ENCODE measurements at regions not wholly inside any gene's neighbourhood (a gene's known extent, or its start where the extent isn't known, plus 50 kb on each side); places are given as distances from the start of the nearest gene placed in this dataset.

DNA sequence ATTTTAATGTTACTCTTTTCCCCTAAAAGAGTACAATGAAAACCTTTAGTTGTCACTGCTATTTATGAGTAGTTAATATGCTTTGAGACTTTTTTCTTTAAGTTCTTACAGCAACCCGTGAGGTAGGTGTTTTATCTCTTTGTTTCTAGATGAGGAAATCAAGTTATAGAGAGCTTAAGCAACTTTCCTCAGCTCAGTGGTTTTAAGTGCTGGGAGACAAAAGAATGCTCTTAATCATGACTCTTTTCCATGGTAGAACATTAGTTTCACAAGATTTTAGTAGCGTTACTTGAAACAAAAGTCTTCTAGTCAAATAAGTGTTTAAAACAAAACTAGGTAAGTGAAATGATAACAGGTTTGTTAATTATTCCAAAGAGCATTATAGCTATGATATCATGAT is 354.7 kb upstream of the PITX2 start:
- no peaks in the 10 kb centered on the region for H3K36me3 ChIP-seq (ENCODE audit: control insufficient read depth in 2 of 2, insufficient read depth in 2 of 2, low read length in 1 of 2)
- no peaks in the 10 kb centered on the region for H3K4me1 ChIP-seq (ENCODE audit: control insufficient read depth in 2 of 2, insufficient read depth in 2 of 2, low read length in 1 of 2)
- no peak overlapping the region for H3K4me3 ChIP-seq (ENCODE audit: low read depth in 1 of 2, low read length in 2 of 2)
- no peak overlapping the region for H3K27ac ChIP-seq (ENCODE audit: low read depth in 2 of 2, low read length in 1 of 2)
- no peaks in the 10 kb centered on the region for H3K9me3 ChIP-seq (ENCODE audit: control insufficient read depth in 2 of 2, insufficient read depth in 1 of 2, low read depth in 1 of 2, low read length in 1 of 2)
- 50 to 57% methylated on average over 2 of the region's 2 CpGs for WGBS, 2 donors
- no peaks in the 10 kb centered on the region for H3K27me3 ChIP-seq (ENCODE audit: control insufficient read depth in 1 of 2, insufficient read depth in 2 of 2, low read length in 2 of 2)

DNA sequence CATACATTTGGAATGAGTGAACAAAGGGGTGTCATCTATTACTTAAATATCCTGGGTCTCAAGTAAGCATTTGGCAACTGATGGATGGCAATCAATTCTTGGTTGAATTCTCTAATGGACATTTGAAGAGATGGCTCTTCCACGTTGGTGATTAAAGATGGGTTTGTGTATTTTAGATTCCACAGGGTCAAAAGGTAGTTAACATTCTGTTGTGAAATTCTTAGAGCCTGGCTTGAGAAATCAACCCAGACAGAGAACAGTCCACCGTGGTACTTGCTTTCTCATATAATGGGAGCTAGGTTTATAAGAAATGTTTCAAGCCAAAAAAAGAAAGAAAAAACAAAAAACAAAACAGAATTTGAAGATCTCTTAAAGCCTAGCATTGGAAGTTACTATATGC is 355.9 kb upstream of the PITX2 start:
- 45 to 55% methylated on average over 2 of the region's 2 CpGs for WGBS, 2 donors
- no peak overlapping the region for H3K27ac ChIP-seq (ENCODE audit: low read depth in 2 of 2, low read length in 1 of 2)
- H3K36me3 ChIP-seq (ENCODE audit: control insufficient read depth in 2 of 2, insufficient read depth in 2 of 2, low read length in 1 of 2): no peaks in the 10 kb centered on the region
- no peaks in the 10 kb centered on the region for H3K4me1 ChIP-seq (ENCODE audit: control insufficient read depth in 2 of 2, insufficient read depth in 2 of 2, low read length in 1 of 2)
- no peak overlapping the region for H3K4me3 ChIP-seq (ENCODE audit: low read depth in 1 of 2, low read length in 2 of 2)
- H3K27me3 ChIP-seq (ENCODE audit: control insufficient read depth in 1 of 2, insufficient read depth in 2 of 2, low read length in 2 of 2): no peaks in the 10 kb centered on the region
- H3K9me3 ChIP-seq (ENCODE audit: control insufficient read depth in 2 of 2, insufficient read depth in 1 of 2, low read depth in 1 of 2, low read length in 1 of 2): no peaks in the 10 kb centered on the region

DNA sequence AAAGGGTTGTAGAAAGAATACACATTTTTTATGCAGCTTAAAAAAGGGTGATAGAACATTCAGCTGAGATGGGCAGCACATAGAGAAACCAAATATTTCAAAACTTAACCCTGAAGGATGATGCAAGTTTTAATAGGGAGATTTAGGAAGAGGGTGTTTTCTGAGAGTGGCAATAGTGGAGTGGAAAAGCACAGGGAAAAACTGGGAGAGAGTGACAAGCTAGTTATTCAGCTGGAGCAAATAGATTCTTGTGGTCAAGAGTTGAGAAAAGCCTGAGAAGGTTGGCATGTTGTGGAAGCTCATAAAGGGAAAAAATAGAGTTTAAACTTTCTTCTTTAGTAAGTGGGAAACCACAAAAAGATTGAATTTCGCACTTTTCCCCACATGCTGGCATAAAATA is 359.6 kb upstream of the PITX2 start:
- H3K27ac ChIP-seq (ENCODE audit: low read depth in 2 of 2, low read length in 1 of 2): no peak overlapping the region
- no peak overlapping the region for H3K4me3 ChIP-seq (ENCODE audit: low read depth in 1 of 2, low read length in 2 of 2)
- H3K36me3 ChIP-seq (ENCODE audit: control insufficient read depth in 2 of 2, insufficient read depth in 2 of 2, low read length in 1 of 2): no peaks in the 10 kb centered on the region
- 77 to 79% methylated on average over 1 of the region's 1 CpG for WGBS, 2 donors
- H3K27me3 ChIP-seq (ENCODE audit: control insufficient read depth in 1 of 2, insufficient read depth in 2 of 2, low read length in 2 of 2): no peaks in the 10 kb centered on the region
- H3K9me3 ChIP-seq (ENCODE audit: control insufficient read depth in 2 of 2, insufficient read depth in 1 of 2, low read depth in 1 of 2, low read length in 1 of 2): no peaks in the 10 kb centered on the region
- H3K4me1 ChIP-seq (ENCODE audit: control insufficient read depth in 2 of 2, insufficient read depth in 2 of 2, low read length in 1 of 2): no peaks in the 10 kb centered on the region

DNA sequence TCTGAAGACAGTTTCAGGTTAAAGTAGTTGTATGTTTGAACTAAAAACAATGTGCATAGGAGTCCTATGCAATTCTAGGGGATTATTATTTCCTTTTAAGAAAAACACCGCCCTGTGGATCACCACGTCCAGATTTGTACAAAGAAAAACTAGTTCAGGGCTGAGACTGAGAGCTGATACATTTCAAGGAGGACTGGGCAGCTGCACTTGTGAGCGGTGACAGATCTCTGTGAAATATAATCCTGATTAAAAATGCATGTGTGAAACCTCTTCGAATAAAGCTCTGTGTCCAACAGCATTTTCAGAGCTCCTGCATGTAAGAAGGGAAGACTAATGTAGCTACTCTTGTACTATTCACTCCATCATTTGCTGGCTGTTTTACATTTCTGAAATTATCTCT is 365.8 kb upstream of the PITX2 start:
- Histone ChIP-seq H3K27ac (ENCODE audit: low read depth in 2 of 2, low read length in 1 of 2) (no peak overlapping the region), H3K36me3 (ENCODE audit: control insufficient read depth in 2 of 2, insufficient read depth in 2 of 2, low read length in 1 of 2) (no peaks in the 10 kb centered on the region), H3K27me3 (ENCODE audit: control insufficient read depth in 1 of 2, insufficient read depth in 2 of 2, low read length in 2 of 2) (no peaks in the 10 kb centered on the region), H3K9me3 (ENCODE audit: control insufficient read depth in 2 of 2, insufficient read depth in 1 of 2, low read depth in 1 of 2, low read length in 1 of 2) (no peaks in the 10 kb centered on the region), H3K4me3 (ENCODE audit: low read depth in 1 of 2, low read length in 2 of 2) (no peak overlapping the region), H3K4me1 (ENCODE audit: control insufficient read depth in 2 of 2, insufficient read depth in 2 of 2, low read length in 1 of 2) (no peaks in the 10 kb centered on the region)
- WGBS, 2 donors: 55 to 59% methylated on average over 4 of the region's 4 CpGs

DNA sequence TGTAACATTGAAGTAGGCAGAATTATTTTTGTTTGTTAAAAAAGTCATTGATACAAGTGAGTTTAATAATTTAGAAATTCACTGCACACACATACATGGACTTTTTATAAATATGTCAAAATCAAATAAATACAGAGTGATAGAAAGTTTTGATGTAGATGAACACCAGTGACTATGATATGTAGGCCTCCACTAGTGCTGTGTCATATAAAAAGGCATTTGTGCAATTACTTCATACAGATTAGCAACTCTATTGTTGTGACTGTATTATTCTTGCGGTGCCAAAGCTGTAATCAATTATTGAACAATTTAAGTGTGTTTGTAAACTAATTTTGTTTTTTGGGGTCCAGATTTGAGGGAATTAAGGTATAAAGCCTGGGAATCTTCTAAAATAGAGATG is 366.2 kb upstream of the PITX2 start:
- H3K4me3 ChIP-seq (ENCODE audit: low read depth in 1 of 2, low read length in 2 of 2): no peak overlapping the region

DNA sequence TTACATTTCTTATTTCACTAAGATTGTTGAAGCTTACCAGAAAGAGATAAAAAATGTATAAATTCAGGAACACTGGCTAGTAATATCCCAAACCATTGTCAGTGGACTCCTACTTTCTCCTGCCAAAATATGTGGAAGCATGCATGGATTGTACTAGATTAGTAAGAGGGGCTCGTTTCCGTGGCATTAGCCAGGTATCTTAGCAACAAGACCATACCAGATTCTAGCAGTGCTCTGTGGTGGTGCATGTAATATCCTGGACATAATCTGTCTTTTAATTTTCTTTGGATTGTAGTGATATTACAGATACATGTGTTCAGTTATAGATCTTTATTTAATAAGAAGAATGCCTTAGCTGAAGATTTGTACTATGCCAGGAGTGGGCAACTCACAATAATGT is 371.9 kb upstream of the PITX2 start:
- Histone ChIP-seq H3K36me3 (ENCODE audit: control insufficient read depth in 2 of 2, insufficient read depth in 2 of 2, low read length in 1 of 2) (no peaks in the 10 kb centered on the region), H3K4me1 (ENCODE audit: control insufficient read depth in 2 of 2, insufficient read depth in 2 of 2, low read length in 1 of 2) (no peaks in the 10 kb centered on the region), H3K9me3 (ENCODE audit: control insufficient read depth in 2 of 2, insufficient read depth in 1 of 2, low read depth in 1 of 2, low read length in 1 of 2) (no peaks in the 10 kb centered on the region), H3K4me3 (ENCODE audit: low read depth in 1 of 2, low read length in 2 of 2) (no peak overlapping the region), H3K27ac (ENCODE audit: low read depth in 2 of 2, low read length in 1 of 2) (no peak overlapping the region), H3K27me3 (ENCODE audit: control insufficient read depth in 1 of 2, insufficient read depth in 2 of 2, low read length in 2 of 2) (no peaks in the 10 kb centered on the region)
- WGBS, 2 donors: 46 to 49% methylated on average over 2 of the region's 2 CpGs

More for the DNA sequence above, 366.2 kb upstream of the PITX2 start:
- no peaks in the 10 kb centered on the region for H3K4me1 ChIP-seq (ENCODE audit: control insufficient read depth in 2 of 2, insufficient read depth in 2 of 2, low read length in 1 of 2)
- 87 to 90% methylated on average over 1 of the region's 1 CpG for WGBS, 2 donors
- no peaks in the 10 kb centered on the region for H3K27me3 ChIP-seq (ENCODE audit: control insufficient read depth in 1 of 2, insufficient read depth in 2 of 2, low read length in 2 of 2)
- no peaks in the 10 kb centered on the region for H3K9me3 ChIP-seq (ENCODE audit: control insufficient read depth in 2 of 2, insufficient read depth in 1 of 2, low read depth in 1 of 2, low read length in 1 of 2)
- no peak overlapping the region for H3K27ac ChIP-seq (ENCODE audit: low read depth in 2 of 2, low read length in 1 of 2)
- H3K36me3 ChIP-seq (ENCODE audit: control insufficient read depth in 2 of 2, insufficient read depth in 2 of 2, low read length in 1 of 2): no peaks in the 10 kb centered on the region

DNA sequence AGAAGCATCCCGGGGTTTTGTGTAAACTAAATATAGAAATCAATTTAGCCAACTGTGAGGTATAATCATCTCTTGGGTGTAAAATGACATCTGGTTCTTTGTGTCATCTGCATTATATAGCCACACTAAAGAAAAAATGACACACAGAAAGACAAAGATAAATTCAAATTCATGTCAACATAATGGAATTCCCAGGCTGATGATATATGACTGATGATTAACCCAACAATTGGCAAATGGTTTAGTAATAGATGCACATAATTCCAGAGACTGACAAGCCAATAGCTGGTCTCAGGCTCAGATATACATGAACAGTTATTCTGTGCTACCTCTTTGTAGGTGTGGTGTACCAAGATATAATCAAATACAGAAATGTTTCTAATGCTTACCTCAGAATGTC is 375.4 kb upstream of the PITX2 start:
- no peaks in the 10 kb centered on the region for H3K9me3 ChIP-seq (ENCODE audit: control insufficient read depth in 2 of 2, insufficient read depth in 1 of 2, low read depth in 1 of 2, low read length in 1 of 2)
- no peak overlapping the region for H3K4me3 ChIP-seq (ENCODE audit: low read depth in 1 of 2, low read length in 2 of 2)
- H3K27me3 ChIP-seq (ENCODE audit: control insufficient read depth in 1 of 2, insufficient read depth in 2 of 2, low read length in 2 of 2): no peaks in the 10 kb centered on the region
- 78 to 80% methylated on average over 1 of the region's 1 CpG for WGBS, 2 donors
- no peak overlapping the region for H3K27ac ChIP-seq (ENCODE audit: low read depth in 2 of 2, low read length in 1 of 2)
- no peaks in the 10 kb centered on the region for H3K4me1 ChIP-seq (ENCODE audit: control insufficient read depth in 2 of 2, insufficient read depth in 2 of 2, low read length in 1 of 2)
- no peaks in the 10 kb centered on the region for H3K36me3 ChIP-seq (ENCODE audit: control insufficient read depth in 2 of 2, insufficient read depth in 2 of 2, low read length in 1 of 2)

DNA sequence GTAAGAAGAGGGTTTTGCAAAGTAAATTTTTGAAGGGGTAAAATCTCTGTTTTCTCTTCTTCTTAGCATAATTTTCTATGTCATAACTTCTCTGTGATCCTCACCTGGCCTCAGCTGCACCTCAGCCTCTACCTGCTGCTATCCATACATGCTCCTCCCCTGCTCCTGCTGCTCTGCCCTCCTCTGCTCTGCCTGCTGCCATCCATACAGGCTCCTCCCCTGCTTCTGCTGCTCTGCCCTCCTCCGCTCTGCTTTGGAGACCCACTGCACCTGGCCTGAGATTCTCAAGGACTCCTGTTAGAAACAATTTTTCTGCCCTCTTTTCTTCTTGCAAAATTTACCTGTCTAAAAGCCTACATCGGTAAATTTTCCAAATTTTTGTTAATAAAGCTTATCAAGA is 388.6 kb upstream of the PITX2 start:
- Histone ChIP-seq H3K27me3 (ENCODE audit: control insufficient read depth in 1 of 2, insufficient read depth in 2 of 2, low read length in 2 of 2) (no peaks in the 10 kb centered on the region), H3K4me3 (ENCODE audit: low read depth in 1 of 2, low read length in 2 of 2) (no peak overlapping the region), H3K4me1 (ENCODE audit: control insufficient read depth in 2 of 2, insufficient read depth in 2 of 2, low read length in 1 of 2) (no peaks in the 10 kb centered on the region), H3K9me3 (ENCODE audit: control insufficient read depth in 2 of 2, insufficient read depth in 1 of 2, low read depth in 1 of 2, low read length in 1 of 2) (no peaks in the 10 kb centered on the region), H3K27ac (ENCODE audit: low read depth in 2 of 2, low read length in 1 of 2) (no peak overlapping the region), H3K36me3 (ENCODE audit: control insufficient read depth in 2 of 2, insufficient read depth in 2 of 2, low read length in 1 of 2) (no peaks in the 10 kb centered on the region)
- 83 to 85% methylated on average over 2 of the region's 2 CpGs for WGBS, 2 donors

DNA sequence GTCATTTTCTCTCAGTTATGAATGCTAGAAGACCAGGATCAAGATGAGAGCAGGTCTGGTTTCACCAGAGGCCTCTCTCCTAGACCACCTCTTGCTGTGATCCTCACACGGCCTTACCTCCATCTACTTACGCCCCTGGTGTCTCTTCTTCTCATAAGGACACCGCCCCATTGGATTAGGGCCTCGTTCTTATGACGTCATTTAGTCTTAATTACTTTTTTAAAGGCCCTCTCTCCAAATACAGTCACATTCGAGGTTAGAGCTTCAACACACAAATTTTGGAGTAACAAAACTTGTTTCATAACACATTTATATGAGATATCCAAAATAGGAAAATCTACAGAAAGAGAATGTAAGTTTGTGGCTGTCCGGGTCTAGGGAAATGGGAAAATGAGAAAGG is 391.0 kb upstream of the PITX2 start:
- Histone ChIP-seq H3K4me3 (ENCODE audit: low read depth in 1 of 2, low read length in 2 of 2) (no peak overlapping the region), H3K27me3 (ENCODE audit: control insufficient read depth in 1 of 2, insufficient read depth in 2 of 2, low read length in 2 of 2) (no peaks in the 10 kb centered on the region), H3K4me1 (ENCODE audit: control insufficient read depth in 2 of 2, insufficient read depth in 2 of 2, low read length in 1 of 2) (no peaks in the 10 kb centered on the region), H3K27ac (ENCODE audit: low read depth in 2 of 2, low read length in 1 of 2) (no peak overlapping the region), H3K9me3 (ENCODE audit: control insufficient read depth in 2 of 2, insufficient read depth in 1 of 2, low read depth in 1 of 2, low read length in 1 of 2) (no peaks in the 10 kb centered on the region), H3K36me3 (ENCODE audit: control insufficient read depth in 2 of 2, insufficient read depth in 2 of 2, low read length in 1 of 2) (no peaks in the 10 kb centered on the region)
- WGBS, 2 donors: 82 to 83% methylated on average over 7 of the region's 7 CpGs

DNA sequence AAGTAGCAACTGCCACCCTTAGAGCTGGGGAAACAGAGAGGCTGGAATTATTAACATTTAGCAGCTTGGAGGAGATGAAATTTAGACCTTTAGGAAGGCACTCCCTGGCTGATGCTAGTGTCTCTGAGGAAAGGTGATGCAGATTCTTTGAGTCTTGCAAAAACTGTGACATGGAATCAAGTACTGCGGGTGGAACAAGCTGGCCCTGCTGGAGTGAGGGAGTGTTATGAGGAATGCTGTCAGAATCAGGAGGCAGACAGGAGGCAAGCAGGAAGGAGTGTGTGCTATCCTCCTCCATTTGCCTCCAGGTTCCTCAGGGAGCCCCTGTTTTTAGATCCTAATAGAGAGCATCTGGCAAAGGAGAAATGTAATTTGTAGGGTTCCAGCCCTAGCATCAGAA is 391.7 kb upstream of the PITX2 start:
- Histone ChIP-seq H3K36me3 (ENCODE audit: control insufficient read depth in 2 of 2, insufficient read depth in 2 of 2, low read length in 1 of 2) (no peaks in the 10 kb centered on the region), H3K27ac (ENCODE audit: low read depth in 2 of 2, low read length in 1 of 2) (no peak overlapping the region), H3K9me3 (ENCODE audit: control insufficient read depth in 2 of 2, insufficient read depth in 1 of 2, low read depth in 1 of 2, low read length in 1 of 2) (no peaks in the 10 kb centered on the region), H3K4me1 (ENCODE audit: control insufficient read depth in 2 of 2, insufficient read depth in 2 of 2, low read length in 1 of 2) (no peaks in the 10 kb centered on the region), H3K27me3 (ENCODE audit: control insufficient read depth in 1 of 2, insufficient read depth in 2 of 2, low read length in 2 of 2) (no peaks in the 10 kb centered on the region), H3K4me3 (ENCODE audit: low read depth in 1 of 2, low read length in 2 of 2) (no peak overlapping the region)
- WGBS, 2 donors: 84 to 89% methylated on average over 1 of the region's 1 CpG
